ENCODE measurements at regions not wholly inside any gene's neighbourhood (a gene's known extent, or its start where the extent isn't known, plus 50 kb on each side); places are given as distances from the start of the nearest gene placed in this dataset.

- H3K27me3 ChIP-seq, result no peaks in the 10 kb centered on the region
- H3K4me1 ChIP-seq, result no peaks in the 10 kb centered on the region
- H3K4me3 ChIP-seq, result no peak overlapping the region
- no peaks in the 10 kb centered on the region for H3K36me3 ChIP-seq
- DNase-seq, result no peak
- no peak for TF ChIP-seq POLR2A (IDR thresholded peaks at IDR 0.05)
- TF ChIP-seq, protein P1, sequence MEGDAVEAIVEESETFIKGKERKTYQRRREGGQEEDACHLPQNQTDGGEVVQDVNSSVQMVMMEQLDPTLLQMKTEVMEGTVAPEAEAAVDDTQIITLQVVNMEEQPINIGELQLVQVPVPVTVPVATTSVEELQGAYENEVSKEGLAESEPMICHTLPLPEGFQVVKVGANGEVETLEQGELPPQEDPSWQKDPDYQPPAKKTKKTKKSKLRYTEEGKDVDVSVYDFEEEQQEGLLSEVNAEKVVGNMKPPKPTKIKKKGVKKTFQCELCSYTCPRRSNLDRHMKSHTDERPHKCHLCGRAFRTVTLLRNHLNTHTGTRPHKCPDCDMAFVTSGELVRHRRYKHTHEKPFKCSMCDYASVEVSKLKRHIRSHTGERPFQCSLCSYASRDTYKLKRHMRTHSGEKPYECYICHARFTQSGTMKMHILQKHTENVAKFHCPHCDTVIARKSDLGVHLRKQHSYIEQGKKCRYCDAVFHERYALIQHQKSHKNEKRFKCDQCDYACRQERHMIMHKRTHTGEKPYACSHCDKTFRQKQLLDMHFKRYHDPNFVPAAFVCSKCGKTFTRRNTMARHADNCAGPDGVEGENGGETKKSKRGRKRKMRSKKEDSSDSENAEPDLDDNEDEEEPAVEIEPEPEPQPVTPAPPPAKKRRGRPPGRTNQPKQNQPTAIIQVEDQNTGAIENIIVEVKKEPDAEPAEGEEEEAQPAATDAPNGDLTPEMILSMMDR (IDR thresholded peaks at IDR 0.05), result no peak
- TF ChIP-seq POLR2AphosphoS5 (IDR thresholded peaks at IDR 0.05), result no peak
- TF ChIP-seq EP300 (IDR thresholded peaks at IDR 0.05; ENCODE audit: low read depth), result no peak
- 69 to 72% methylated on average over 3 of the region's 3 CpGs for WGBS, 2 donors (ENCODE audit: low coverage in 1 of 2)
- no peaks in the 10 kb centered on the region for H3K9me3 ChIP-seq
- intact Hi-C loops (cut with DNase I; ENCODE audit: low total_unique reads), result no loop called here
- in situ Hi-C loops (cut with MboI; ENCODE audit: low pct_ligation_motif_present in 1 of 4, low pct_unique_long_range_greater_than_20kb in 1 of 4, low sequenced_read_pairs in 3 of 4), result no loop called here
- H3K27ac ChIP-seq, result no peak overlapping the region
Measured at GRCh38 chr12:22994316-22994675, 369.3 kb downstream of the ETNK1 start.

DNA sequence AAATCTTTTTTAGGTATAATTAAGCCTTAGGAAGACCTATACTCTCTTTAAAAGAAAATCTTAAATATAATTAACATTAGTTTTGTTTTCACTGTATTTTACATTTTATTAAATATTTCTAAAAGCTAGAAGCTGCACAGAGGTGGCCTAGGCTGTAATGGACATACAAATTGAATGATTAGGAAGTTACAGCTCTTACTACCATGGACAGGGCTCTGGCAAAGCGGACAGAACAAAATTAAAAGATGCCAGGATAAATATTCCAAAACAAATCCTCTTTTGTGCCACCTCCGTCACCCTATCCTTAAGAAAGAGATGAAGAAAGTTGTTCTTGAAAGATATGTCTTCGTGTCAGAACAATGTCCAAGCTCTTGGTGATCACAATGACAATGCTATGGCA is 376.5 kb downstream of the ETNK1 start:
- intact Hi-C loops (cut with DNase I; ENCODE audit: low total_unique reads) (no loop called here), in situ Hi-C loops (cut with MboI; ENCODE audit: low pct_ligation_motif_present in 1 of 4, low pct_unique_long_range_greater_than_20kb in 1 of 4, low sequenced_read_pairs in 3 of 4) (no loop called here)
- Histone ChIP-seq H3K36me3 (no peaks in the 10 kb centered on the region), H3K9me3 (no peaks in the 10 kb centered on the region), H3K27ac (no peak overlapping the region), H3K4me3 (no peak overlapping the region), H3K27me3 (no peaks in the 10 kb centered on the region), H3K4me1 (no peaks in the 10 kb centered on the region)
- TF ChIP-seq POLR2A (IDR thresholded peaks at IDR 0.05) (no peak), POLR2AphosphoS5 (IDR thresholded peaks at IDR 0.05) (no peak), EP300 (IDR thresholded peaks at IDR 0.05; ENCODE audit: low read depth) (no peak)
- TF ChIP-seq, protein P1 (IDR thresholded peaks at IDR 0.05), result no peak
- DNase-seq, result no peak
- 68 to 69% methylated on average over 3 of the region's 3 CpGs for WGBS, 2 donors (ENCODE audit: low coverage in 1 of 2)

DNA sequence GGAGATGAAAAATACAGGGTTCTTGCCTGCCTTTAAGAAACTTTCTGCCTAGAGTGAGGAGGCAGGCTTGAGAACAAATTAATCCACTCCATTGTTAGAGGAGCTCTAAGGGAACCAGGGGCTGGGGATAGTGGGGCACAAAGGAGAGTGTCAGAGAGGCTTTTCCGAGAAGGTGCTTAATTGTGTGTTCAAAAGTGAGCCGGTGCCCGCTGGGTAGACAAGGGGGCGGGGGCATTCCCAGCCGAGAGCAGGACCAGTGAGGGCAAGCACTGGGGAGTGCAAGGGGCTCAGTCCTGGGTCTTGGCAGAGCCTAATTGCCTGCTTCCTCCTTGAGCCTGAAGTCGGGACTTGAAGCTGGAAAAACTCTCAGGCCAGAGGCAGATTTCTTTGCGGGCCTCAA is 377.4 kb downstream of the ETNK1 start:
- H3K9me3 ChIP-seq, result no peaks in the 10 kb centered on the region
- in situ Hi-C loops (cut with MboI; ENCODE audit: low pct_ligation_motif_present in 1 of 4, low pct_unique_long_range_greater_than_20kb in 1 of 4, low sequenced_read_pairs in 3 of 4), result no loop called here
- no peak for TF ChIP-seq EP300 (IDR thresholded peaks at IDR 0.05; ENCODE audit: low read depth)
- TF ChIP-seq, protein P1 (IDR thresholded peaks at IDR 0.05), result no peak
- no peak for DNase-seq
- WGBS, 2 donors (ENCODE audit: low coverage in 1 of 2), result 71 to 76% methylated on average over 1 to 7 of the region's 7 CpGs
- H3K4me1 ChIP-seq, result no peaks in the 10 kb centered on the region
- H3K4me3 ChIP-seq, result no peak overlapping the region
- no peak overlapping the region for H3K27ac ChIP-seq
- H3K36me3 ChIP-seq, result no peaks in the 10 kb centered on the region
- intact Hi-C loops (cut with DNase I; ENCODE audit: low total_unique reads), result no loop called here
- no peaks in the 10 kb centered on the region for H3K27me3 ChIP-seq

- WGBS, 2 donors (ENCODE audit: low coverage in 1 of 2), result 70 to 92% methylated on average over 2 to 4 of the region's 4 CpGs
- Histone ChIP-seq H3K36me3 (no peaks in the 10 kb centered on the region), H3K9me3 (no peaks in the 10 kb centered on the region), H3K4me1 (no peaks in the 10 kb centered on the region), H3K27me3 (no peaks in the 10 kb centered on the region), H3K27ac (no peak overlapping the region), H3K4me3 (no peak overlapping the region)
- TF ChIP-seq POLR2AphosphoS5 (IDR thresholded peaks at IDR 0.05), result no peak
- TF ChIP-seq, protein P1 (IDR thresholded peaks at IDR 0.05), result no peak
- TF ChIP-seq EP300 (IDR thresholded peaks at IDR 0.05; ENCODE audit: low read depth), result no peak
- no peak for TF ChIP-seq POLR2A (IDR thresholded peaks at IDR 0.05)
- DNase-seq, result no peak
- in situ Hi-C loops (cut with MboI; ENCODE audit: low pct_ligation_motif_present in 1 of 4, low pct_unique_long_range_greater_than_20kb in 1 of 4, low sequenced_read_pairs in 3 of 4), result no loop called here
- intact Hi-C loops (cut with DNase I; ENCODE audit: low total_unique reads), result no loop called here
Measured at GRCh38 chr12:23004473-23005020, 379.6 kb downstream of the ETNK1 start.
